Stimulated activated CD4-positive, alpha-beta T cell treated with anti-CD3 and anti-CD28 coated beads, Interleukin-12 subunit alpha, Interleukin-12 subunit beta, amount 100 ng/mL, for 24 hours (primary cell): ENCODE measurements at regions not wholly inside any gene's neighbourhood (a gene's known extent, or its start where the extent isn't known, plus 50 kb on each side); places are given as distances from the start of the nearest gene placed in this dataset.

ENCODE experiments used
- DNase-seq, 2 experiments: peaks; one replicate each; pipeline ENCODE4 v3.0.0-alpha.2; 2020; ENCODE audit warnings: low read depth in 2 of 2

DNA sequence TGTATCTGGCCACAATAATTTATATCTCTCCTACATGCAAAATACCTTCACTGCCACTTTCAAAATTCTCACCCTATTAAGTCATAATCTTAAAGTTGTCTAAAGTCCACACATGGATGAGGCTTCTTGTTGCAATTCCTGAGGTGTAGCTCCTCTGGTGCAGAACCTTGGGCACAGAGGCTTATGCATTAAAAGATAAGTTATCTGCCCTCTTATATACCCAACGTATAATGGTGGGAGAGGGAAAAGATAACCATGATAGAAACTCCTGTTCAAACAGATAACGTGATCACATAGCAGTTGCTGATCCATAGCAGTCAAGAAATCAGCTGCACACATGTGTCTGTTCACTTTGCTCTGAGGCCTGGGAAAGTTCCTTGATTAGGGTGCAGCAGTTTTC lies 1767.0 kb downstream of the MAT2B start:
- DNase-seq, result no peak

DNA sequence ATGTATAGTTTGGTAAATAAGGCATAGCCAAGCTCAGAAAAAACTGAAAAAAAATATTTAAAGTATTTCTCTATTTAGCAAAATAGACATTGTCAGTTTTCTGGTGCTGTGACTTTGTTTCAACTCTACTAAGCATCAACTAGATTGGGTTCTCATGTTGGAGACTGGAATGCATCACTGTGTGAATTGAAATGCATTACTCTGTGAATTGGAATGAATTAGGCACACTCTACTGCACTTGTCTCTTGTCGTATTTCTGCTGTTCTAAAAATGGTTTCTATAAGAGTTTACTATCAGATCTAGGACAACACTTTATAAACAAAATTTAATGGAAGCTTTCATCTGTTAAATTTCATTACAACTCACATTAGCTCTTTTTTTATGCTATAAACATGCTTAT lies 1772.2 kb downstream of the MAT2B start:
- DNase-seq, result no peak

DNA sequence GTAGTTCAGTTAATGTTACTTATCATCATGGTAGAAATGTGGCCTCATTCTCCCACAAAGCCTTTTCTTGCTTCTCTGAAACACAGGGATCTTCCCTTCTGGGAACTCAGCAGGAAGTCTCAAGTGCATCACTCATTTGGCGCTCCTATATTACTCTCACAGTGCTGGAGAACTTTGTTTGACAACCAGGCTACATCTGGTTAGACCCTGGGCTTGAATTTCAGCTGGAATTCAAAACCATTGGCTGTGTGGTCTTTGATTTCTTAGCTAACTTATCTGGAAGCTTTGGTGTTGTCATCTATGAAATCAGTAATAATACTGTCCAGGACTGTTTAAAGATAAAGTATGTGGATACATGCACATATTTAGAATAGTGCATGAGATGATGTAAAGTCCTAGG lies 1777.1 kb downstream of the MAT2B start:
- DNase-seq, result no peak

DNA sequence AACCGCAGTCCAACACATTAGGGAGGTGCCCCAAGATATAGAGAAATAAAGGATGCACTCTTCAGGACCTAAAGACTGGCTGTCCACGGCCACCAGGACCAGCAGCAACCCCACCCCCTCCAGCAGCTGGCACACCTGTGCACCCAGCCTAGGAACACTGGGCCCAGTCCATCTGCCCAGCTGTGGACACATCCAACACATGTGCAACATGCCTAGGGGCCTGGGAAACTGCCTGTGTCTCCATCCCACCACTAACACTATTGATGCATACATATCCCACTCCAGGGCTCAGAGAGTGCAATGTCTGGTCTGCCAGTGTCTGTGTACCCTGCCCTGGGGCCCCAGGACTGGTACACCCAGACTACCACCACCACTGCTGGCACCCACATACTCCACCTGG lies 1781.3 kb downstream of the MAT2B start:
- no peak for DNase-seq

DNA sequence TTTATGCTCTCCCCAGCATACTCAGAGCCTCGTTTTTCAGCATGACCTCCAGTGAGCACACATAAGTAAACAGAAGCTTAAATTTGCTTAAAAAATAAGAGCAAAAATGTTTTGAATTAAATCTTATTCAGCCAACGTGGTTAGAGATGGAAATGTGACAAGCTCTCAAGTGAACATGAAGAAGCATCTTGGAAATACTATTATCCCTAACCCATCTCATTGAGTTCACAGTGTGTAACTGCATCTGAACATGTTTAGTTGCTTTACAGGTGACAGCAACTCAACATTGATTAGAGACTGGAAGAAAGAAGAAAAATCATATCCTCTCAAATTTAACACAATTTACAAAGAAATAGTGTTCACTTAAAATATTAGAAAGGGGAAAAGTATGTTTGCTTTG lies 1785.1 kb downstream of the MAT2B start:
- no peak for DNase-seq

DNA sequence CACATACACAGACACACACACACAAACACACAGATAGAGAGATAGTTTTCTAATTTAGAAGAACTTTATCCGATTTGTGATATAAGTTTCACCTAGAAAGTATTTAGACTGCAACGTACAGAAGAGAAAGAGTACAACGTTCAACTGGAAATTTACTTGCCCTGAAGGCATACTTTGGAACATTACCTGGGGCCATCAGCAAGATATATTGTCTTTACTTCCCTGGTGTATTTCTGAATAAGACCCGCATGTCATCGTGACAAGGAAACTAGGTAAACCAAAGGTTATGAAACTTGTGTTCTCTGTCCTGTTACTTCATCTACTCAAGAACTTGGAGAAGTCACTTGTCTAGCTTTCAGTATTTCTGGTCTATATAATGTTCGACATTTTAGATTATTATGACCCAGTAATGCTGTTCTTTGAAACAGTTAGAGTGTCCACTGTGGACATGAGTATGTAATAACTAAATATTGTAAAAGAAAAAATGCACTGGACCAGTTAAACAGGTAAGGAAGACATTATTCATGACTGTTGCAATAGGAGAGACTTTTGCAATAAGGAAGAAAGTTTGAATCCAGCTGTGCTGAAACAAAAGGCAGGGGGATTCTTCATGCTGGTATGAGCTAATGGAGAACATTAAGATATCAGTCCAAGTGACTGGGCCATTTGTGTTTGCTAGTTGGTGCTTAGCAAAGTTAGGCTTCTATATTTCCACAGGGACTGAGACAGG lies 1791.1 kb downstream of the MAT2B start:
- no peak for DNase-seq

DNA sequence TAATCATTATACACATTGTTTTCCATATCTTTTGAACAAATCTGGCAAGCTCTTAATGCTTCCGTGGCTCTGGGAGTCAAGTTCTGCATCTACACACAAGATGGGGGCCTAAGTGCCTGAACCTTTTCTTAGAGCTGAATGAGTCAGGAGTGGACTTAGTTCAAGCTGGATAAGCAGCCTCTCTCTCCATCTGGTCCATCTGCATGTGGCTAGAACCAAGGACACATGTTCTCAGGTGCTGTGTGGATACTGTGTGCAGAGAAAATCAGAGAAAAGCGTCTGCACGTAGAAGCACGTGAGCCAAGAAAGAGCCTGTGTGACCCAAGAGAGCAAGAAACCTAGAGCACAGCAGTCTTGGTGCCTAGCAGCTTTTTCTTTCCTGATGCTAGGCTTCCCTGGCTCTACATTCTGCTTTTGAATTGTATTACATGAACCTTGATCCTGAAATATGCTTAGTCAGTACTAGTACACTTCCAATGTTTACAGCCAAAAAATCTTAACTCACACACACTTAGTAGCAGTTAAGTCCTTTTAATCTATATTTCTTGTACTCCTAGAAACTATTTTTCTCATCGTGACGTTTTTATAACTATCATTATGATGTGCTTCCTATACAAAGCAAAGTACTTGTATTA lies 1798.9 kb downstream of the MAT2B start:
- DNase-seq, result no peak

DNA sequence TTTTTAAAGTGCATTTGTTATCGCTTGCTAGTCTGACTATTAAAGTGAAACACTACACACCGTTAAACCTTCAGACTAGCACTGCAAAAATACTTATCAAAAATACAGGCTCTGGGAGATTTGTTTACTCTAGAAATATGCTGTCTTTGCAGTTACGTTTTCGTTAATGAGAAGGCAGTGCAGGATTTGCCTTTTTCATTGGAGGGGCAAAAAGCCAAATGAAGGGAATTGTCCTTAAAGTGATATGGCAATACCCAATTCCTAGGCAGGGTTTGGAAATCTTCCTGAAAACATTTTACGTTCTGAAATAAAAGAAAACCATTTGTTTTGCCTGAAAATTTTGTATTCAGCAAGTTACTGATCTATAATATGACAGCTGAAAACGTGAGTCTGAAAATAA lies 1800.2 kb downstream of the MAT2B start:
- no peak for DNase-seq

DNA sequence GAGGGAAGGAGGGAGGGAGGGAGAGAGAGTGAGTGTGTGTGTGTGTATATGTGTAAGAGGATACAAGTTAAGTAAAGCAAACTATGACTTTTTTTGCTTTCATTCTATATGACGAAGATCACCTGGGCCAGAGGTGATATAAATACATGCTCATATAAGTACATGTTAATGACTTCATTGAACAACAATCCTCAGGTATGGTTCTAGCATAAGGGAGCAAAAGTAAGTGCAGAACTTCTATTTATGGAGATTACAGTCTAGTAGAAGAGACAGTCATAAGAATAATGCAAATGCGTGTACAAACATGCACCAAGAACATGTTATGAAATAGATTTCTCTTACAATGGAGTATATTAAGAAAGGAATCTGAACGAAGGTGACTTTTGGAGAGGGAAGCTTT lies 1804.0 kb downstream of the MAT2B start:
- DNase-seq, result no peak

DNA sequence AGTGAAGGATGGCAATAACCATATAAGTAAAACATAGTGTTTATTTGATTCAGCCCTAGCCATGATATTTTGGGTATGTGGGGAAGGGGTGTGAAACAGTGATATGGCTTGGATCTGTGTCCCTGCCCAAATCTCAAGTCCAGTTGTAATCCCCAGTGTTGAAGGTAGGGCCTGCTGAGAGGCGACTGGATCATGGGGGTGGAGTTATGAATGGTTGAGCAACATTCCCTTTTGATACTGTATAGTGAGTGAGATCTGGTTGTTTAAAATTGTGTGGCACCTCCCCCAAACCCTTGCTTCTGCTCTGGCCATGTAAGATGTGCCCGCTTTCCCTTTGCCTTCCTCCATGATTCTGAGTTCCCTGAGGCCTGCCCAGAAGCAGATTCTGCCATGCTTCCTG lies 1804.6 kb downstream of the MAT2B start:
- no peak for DNase-seq

DNA sequence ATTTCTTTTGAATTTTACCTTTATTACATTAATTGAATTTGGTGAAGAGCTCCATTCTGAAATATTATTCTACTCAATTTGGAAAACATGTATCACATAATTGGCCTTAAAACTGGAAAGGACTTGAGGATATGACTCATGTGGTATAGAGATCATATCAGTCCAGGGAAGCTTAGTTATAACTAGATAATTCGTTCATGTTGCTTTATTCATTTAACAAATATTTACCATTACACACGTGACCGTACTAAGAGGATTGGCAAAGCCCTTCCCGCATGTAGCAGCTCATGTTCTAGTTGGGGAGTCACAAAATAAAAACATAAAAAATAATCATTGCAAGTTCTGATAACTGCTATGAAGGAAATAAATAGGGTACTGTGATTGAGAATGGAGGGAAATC lies 1816.5 kb downstream of the MAT2B start:
- no peak for DNase-seq

DNA sequence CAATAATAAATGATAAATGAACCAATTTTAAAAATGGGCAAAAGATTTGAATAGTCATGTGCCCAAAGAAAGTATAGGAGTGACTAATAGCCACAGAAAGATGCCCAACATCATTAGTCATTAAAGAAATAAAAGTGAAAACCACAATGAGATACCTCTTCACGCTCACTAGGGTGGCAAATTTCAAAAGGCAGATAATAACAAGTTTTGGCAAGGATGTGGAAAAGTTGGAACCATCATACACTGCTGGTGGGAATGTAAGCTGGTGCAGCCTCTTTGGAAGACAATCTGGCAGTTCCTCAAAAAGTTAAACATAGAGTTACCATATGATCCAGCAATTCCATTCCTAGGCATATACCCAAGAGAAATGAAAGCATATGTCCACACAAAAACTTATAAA lies 1819.8 kb downstream of the MAT2B start:
- DNase-seq, result no peak

DNA sequence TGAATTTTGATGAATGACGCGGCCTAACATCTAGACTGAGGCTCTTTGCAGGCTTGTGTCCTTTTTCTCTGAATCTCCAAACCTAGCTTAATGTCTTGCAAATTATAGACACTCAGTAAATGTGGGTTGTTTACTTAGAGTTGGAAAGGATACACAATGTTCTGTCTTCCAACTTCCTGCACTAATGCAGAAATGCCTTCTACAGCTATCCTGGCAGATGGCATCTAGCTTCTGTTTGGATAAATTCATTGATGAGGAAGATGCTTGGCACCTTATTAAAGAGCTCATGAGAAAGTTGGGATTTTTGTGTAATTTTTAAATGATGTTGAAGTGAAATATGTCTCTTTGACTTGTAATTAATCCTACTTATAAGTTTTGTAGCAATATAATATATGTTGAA lies 1822.2 kb downstream of the MAT2B start:
- DNase-seq, result no peak

DNA sequence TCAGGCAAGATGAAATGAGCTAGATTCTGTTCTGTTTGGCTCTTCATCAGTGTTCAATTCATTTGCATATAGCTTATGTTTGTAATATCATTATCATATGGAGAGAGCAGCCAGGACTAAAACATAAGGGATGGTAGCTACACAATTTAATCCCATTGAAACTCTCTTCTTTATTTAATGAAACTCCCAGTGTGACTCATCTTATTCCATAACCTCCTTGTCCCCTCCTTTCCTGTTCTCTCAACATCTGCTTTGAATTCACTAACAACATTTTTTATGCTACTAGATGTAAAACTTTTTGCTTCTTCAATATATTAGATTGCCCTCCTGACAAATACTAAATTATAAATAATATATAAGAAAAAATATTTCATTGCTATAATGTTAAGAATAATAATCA lies 1823.4 kb downstream of the MAT2B start:
- no peak for DNase-seq

DNA sequence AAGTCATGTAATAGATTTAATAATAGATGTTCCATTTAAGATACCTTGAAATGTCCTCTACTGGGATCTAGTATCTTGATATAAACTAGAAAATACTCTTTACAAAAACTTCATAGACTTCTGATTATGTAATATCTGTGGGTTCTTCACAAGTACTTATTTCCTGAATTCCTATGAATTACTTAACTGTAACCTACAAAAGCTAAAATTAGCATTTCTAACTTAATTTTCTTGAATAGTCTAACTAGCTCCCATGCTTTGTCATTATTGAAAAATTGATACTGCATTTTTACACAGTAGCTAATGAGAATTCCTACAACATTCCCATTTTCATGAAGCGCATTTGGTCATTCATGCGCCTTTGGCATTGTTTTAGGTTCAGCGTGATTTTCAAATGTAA lies 1828.2 kb downstream of the MAT2B start:
- no peak for DNase-seq

DNA sequence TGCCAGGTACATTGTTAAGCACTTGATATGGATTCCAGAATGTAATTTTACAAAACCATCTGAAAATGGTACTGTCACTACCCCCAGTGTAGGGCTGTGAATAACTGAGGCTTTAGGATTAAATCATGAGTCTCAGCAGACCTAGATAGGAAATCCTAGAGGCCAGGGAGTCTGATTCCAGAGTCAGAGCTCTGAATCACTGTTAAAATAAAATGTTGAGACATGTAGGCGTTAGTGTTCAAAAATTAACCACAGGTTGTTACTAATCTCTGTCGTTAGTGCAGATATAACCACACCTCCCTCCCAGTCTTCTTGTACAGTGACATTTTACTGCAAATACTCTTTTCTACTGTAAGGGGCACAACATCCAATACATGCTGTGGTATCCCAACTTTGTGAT lies 1828.8 kb downstream of the MAT2B start:
- no peak for DNase-seq

DNA sequence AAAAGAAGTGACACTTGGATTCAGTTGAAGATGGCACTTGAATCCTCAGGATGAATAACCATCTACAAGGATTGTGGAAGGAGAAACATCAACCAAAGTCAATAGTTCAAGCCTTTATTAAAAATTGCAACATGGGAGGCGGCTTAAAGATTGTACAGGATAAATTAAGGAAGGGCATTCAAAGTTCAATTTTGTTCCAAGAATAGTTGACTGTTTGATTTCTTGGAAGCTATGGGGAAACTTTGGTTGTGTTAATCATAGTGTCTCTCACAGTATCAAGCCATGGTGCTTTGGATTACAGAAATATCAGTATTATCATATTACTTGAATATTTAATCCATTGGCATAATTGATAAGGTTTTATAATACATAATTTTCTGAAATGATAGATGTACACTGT lies 1844.3 kb downstream of the MAT2B start:
- no peak for DNase-seq

DNA sequence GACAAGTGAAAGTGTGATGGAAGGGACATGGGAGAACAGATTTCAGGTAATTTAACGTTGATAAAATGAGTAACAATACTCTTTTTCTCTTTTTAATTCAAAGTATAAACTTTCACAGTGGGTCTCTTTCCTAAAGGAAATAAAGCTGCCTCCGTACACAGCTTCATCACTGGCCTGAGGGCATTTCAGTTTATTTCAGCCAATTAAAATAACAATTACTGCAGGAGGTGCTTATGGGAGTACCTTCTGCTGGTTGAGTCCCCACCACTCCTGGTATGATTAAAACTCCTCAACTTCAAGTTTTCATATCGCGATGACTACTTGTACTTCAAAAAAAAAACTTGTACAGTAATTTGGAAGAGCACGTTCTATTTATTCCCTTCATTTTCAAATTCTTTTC lies 1845.9 kb downstream of the MAT2B start:
- DNase-seq, result no peak

DNA sequence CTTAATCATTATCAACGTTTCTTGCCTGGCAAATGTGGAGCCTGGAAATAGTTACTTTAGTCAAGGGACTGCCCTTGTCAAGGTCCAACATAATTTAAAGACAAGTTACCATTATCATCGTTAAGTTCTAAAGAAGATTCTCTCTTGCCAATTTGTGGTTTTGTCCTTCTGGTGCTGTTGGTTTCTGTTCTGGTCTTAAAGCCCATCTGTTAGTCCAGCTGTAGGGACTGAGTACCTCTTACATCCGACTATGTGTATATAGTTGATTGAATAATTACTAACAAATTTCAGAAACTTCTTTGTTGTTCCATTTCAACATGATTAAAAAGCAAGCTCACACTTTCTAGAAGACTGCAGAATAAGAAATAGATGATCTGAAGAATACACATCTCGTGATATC lies 1854.9 kb downstream of the MAT2B start:
- no peak for DNase-seq

DNA sequence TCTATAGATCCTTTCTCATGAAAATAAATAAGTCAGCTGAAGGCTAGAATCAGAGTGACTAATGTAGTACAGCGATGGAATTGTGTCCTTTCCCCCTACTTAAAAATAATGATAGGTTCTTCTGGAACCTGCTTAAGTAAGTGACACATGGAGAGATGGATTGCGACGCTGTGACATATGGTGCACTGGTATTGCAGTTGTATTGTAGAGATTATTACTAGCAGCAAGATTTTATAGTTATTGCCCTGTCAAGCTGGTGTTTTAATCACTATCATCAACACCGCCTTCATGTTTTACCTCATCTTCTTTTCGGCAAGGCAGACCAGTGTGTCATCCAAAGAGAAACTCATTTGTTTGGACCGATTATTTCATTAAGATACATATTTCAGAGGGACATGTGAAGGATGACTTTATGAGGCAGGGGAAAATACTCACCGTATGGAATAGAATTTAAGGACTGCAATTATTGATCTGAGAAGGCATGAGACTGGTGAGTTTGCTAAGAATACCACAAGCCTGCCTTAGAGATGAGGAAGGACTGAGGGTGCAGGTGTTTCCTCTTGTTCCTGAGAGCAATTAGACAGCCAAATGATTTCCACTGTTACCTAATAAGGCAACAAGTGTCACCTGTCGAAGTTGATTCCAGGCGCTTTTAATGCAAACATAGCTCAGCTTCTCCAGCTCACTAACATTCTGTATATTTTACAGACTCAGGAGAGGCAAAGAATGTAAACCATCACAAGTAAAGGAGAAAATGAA lies 1855.5 kb downstream of the MAT2B start:
- no peak for DNase-seq

DNA sequence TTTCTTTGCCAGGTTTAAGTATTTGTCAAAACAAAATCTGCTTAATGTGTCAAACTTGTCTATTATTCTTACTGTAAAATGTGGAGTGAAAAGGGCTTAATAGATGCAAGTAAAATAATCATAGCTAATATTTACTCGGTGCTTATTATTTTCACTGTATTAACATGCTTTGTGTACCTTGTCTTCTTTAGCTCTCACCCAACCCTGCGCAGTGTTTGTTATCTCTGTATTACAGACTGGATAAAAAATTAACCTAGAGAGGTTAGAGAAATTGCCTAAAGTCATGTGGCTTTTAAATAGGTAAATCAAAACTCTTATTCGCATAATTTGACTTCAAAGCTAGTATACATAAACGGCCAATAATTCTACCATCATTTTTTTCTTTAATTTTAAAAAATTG lies 1864.8 kb downstream of the MAT2B start:
- DNase-seq, result no peak

DNA sequence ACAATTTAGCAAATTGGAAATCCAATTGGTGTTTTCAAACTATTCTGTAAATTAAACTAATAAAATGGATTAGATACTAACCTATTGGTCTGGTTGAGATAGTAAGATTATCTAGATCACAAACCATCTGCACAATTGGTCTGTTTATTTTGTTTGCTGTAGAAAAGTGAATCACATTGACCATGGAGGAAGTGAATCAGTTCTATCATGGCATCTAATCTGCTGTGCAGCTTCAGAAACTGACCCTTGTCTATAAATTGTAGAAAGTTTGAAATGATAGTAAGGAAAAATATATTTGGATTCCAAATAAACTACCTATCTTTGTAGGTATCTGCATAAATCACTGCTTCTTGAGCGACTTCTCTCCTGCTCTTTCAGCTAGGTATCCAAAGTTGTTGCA lies 1865.4 kb downstream of the MAT2B start:
- no peak for DNase-seq

DNA sequence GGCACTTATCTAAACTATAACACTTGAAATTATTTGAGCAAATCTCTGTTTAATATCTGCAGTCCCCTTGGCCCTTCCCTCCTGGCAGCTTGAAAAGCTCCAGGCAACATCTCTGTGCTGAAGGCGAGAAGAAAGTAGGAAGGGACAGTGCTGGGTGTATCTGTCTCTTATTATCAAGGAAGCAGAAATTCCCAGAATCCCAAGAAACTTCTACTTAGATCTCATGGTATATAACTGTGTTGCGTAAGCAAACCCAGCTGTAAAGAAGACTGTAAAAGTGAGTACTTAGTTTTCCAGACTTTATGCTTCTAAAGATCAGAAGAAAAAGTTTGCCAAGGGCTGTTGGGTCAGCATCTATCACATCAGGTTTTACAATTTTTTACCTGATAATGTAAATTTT lies 1869.8 kb downstream of the MAT2B start:
- no peak for DNase-seq
